ENCODE measurements at regions not wholly inside any gene's neighbourhood (a gene's known extent, or its start where the extent isn't known, plus 50 kb on each side); places are given as distances from the start of the nearest gene placed in this dataset.

DNA sequence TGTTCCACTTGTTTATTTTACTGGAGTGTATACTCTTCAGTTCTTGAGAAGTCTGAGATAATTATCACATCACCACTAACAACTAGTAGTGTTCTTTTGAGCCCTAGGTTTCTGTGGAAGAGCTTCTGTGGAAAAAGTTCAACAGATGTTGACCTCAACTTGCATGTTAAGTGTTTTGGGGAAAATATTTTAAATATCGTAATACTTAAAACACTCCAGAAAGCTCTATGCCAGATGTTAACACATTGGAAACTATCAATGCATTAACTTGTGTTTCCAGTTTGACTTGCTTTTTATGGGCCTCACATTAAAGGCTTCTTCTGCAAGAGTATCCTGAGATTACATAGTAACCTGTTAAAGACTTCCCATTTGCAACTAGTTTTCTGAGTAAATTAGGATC is 173.1 kb downstream of the DUSP6 start:
- TF ChIP-seq, protein P1, sequence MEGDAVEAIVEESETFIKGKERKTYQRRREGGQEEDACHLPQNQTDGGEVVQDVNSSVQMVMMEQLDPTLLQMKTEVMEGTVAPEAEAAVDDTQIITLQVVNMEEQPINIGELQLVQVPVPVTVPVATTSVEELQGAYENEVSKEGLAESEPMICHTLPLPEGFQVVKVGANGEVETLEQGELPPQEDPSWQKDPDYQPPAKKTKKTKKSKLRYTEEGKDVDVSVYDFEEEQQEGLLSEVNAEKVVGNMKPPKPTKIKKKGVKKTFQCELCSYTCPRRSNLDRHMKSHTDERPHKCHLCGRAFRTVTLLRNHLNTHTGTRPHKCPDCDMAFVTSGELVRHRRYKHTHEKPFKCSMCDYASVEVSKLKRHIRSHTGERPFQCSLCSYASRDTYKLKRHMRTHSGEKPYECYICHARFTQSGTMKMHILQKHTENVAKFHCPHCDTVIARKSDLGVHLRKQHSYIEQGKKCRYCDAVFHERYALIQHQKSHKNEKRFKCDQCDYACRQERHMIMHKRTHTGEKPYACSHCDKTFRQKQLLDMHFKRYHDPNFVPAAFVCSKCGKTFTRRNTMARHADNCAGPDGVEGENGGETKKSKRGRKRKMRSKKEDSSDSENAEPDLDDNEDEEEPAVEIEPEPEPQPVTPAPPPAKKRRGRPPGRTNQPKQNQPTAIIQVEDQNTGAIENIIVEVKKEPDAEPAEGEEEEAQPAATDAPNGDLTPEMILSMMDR (IDR thresholded peaks at IDR 0.05; ENCODE audit: low read depth, low read length, poor library complexity, severe bottlenecking): no peak
- TF ChIP-seq EZH2phosphoT487 (IDR thresholded peaks at IDR 0.05; ENCODE audit: borderline replicate concordance, low read length): no peak

Measured in DOHH2 (cell line).